ENCODE measurements at regions not wholly inside any gene's neighbourhood (a gene's known extent, or its start where the extent isn't known, plus 50 kb on each side); places are given as distances from the start of the nearest gene placed in this dataset.

DNA sequence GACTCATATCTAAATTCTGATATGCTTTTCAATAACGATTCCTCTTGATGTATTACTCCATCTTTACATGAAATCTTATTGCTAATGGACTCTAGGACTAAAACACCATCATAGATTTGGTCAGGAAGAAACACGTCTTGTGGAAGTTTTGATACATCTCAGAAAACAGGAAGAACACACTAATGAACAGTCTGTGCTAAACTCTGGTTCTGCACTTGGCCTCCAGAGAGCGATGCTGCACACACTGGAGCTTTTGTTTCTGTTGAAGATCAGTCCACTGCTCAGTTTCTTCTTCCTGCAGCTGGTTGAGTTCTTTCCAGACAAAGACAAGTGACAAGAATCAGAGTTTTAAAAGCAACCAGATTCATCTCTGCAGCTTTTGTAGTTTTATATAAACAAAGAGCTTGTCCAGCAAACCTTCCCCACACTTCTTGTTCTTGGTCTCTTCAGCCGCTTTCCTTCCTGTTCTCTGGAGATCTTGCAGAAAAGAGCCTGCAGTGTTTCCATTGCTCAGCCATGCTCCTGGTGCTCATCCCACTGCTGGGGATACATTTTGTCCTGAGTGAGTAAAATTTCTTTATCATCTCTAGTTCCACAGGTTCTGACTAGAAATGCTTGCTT is 229.1 kb upstream of the OR4E1 start:
- TF ChIP-seq EP300 (IDR thresholded peaks at IDR 0.05; ENCODE audit: borderline replicate concordance) (no peak), CEBPB (IDR thresholded peaks at IDR 0.05) (no peak), NFIC (IDR thresholded peaks at IDR 0.05) (no peak), YY1 (IDR thresholded peaks at IDR 0.05; ENCODE audit: low read depth) (no peak), EGR1 (IDR thresholded peaks at IDR 0.05) (no peak), CREB1 (IDR thresholded peaks at IDR 0.05; ENCODE audit: low read depth) (no peak), ZBTB7A (IDR thresholded peaks at IDR 0.05; ENCODE audit: low read depth) (no peak)

DNA sequence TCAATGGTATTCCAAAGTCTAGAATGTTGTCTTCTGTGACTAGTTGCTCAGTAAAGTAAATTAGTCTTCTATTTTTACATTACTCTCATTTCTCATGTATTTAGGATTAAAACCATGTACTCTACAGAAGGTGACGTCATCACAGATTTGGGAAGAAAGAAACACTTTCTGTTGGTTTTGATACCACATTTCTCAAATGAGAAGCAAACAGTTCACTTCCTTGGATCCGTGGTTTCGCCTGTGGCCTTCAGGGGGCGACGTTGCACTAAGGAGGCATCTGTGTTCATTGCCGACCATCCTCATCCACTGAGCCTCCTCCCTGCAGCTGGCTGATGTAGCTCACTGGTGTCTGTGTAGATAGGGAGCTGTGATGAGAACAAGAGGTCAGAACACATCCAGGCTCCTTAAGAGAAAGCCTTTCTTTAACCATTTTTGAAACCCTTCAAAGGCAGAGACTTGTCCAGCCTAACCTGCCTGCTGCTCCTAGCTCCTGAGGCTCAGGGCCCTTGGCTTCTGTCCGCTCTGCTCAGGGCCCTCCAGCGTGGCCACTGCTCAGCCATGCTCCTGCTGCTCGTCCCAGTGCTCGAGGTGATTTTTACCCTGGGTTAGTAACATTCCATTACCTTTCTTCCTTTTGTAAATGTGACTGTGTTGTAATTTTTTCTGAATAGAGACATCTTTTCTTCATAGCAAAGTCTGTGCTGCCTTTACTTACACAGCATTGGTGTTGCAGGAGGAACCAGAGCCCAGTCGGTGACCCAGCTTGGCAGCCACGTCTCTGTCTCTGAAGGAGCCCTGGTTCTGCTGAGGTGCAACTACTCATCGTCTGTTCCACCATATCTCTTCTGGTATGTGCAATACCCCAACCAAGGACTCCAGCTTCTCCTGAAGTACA is 220.6 kb upstream of the OR4E1 start:
- TF ChIP-seq EP300 (IDR thresholded peaks at IDR 0.05; ENCODE audit: borderline replicate concordance) (no peak), TEAD4 (IDR thresholded peaks at IDR 0.05) (no peak), EGR1 (IDR thresholded peaks at IDR 0.05) (no peak), NFIC (IDR thresholded peaks at IDR 0.05) (no peak)
- TF ChIP-seq, protein P1, sequence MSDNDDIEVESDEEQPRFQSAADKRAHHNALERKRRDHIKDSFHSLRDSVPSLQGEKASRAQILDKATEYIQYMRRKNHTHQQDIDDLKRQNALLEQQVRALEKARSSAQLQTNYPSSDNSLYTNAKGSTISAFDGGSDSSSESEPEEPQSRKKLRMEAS (IDR thresholded peaks at IDR 0.05) = no peak

- TF ChIP-seq, protein P2, sequence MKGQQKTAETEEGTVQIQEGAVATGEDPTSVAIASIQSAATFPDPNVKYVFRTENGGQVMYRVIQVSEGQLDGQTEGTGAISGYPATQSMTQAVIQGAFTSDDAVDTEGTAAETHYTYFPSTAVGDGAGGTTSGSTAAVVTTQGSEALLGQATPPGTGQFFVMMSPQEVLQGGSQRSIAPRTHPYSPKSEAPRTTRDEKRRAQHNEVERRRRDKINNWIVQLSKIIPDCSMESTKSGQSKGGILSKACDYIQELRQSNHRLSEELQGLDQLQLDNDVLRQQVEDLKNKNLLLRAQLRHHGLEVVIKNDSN (IDR thresholded peaks at IDR 0.05) = no peak
- TF ChIP-seq TCF12 (IDR thresholded peaks at IDR 0.05; ENCODE audit: low read depth) (no peak), CREB1 (IDR thresholded peaks at IDR 0.05; ENCODE audit: low read depth) (no peak), CEBPB (IDR thresholded peaks at IDR 0.05) (no peak)
Measured at GRCh38 chr14:21891921-21892320, 218.3 kb upstream of the OR4E1 start.

GRCh38 chr14:21884995-21885394 is 211.4 kb upstream of the OR4E1 start:
- TF ChIP-seq RAD21 (IDR thresholded peaks at IDR 0.05; ENCODE audit: low read depth) (no peak), YY1 (IDR thresholded peaks at IDR 0.05; ENCODE audit: low read depth) (no peak), TEAD4 (IDR thresholded peaks at IDR 0.05) (no peak), CEBPB (IDR thresholded peaks at IDR 0.05) (no peak), TCF12 (IDR thresholded peaks at IDR 0.05; ENCODE audit: low read depth) (no peak), EGR1 (IDR thresholded peaks at IDR 0.05) (no peak), EP300 (IDR thresholded peaks at IDR 0.05; ENCODE audit: borderline replicate concordance) (no peak), REST (IDR thresholded peaks at IDR 0.05; ENCODE audit: low read depth) (no peak), NFIC (IDR thresholded peaks at IDR 0.05) (no peak), CREB1 (IDR thresholded peaks at IDR 0.05; ENCODE audit: low read depth) (no peak), TAF1 (IDR thresholded peaks at IDR 0.05; ENCODE audit: low read depth) (no peak), ZBTB7A (IDR thresholded peaks at IDR 0.05; ENCODE audit: low read depth) (no peak), FOXM1 (IDR thresholded peaks at IDR 0.05; ENCODE audit: borderline replicate concordance, low read depth) (no peak)
- TF ChIP-seq, protein P2 (IDR thresholded peaks at IDR 0.05) = no peak
- TF ChIP-seq, protein P1 (IDR thresholded peaks at IDR 0.05) = no peak

GRCh38 chr14:21882226-21882625 is 208.6 kb upstream of the OR4E1 start:
- no peak for TF ChIP-seq RAD21 (IDR thresholded peaks at IDR 0.05; ENCODE audit: low read depth)
- TF ChIP-seq, protein P1 (IDR thresholded peaks at IDR 0.05) = no peak
- TF ChIP-seq EGR1 (IDR thresholded peaks at IDR 0.05) = no peak
- no peak for TF ChIP-seq NFIC (IDR thresholded peaks at IDR 0.05)
- TF ChIP-seq CREB1 (IDR thresholded peaks at IDR 0.05; ENCODE audit: low read depth) = no peak
- no peak for TF ChIP-seq ZBTB7A (IDR thresholded peaks at IDR 0.05; ENCODE audit: low read depth)
- TF ChIP-seq, protein P2 (IDR thresholded peaks at IDR 0.05) = no peak
- no peak for TF ChIP-seq REST (IDR thresholded peaks at IDR 0.05; ENCODE audit: low read depth)
- no peak for TF ChIP-seq EP300 (IDR thresholded peaks at IDR 0.05; ENCODE audit: borderline replicate concordance)
- TF ChIP-seq TCF12 (IDR thresholded peaks at IDR 0.05; ENCODE audit: low read depth) = no peak
- TF ChIP-seq FOXM1 (IDR thresholded peaks at IDR 0.05; ENCODE audit: borderline replicate concordance, low read depth) = no peak
- no peak for TF ChIP-seq YY1 (IDR thresholded peaks at IDR 0.05; ENCODE audit: low read depth)
